HUES48 (cell line): ENCODE measurements at regions not wholly inside any gene's neighbourhood (a gene's known extent, or its start where the extent isn't known, plus 50 kb on each side); places are given as distances from the start of the nearest gene placed in this dataset.
"Not testable (repeated sequence)": the region's sequence is repeated elsewhere in the genome, so short reads cannot be mapped to it uniquely, and the experiment has no call there.

Experiments used
- H3K27ac ChIP-seq: one replicate; pipeline ENCODE4 v1.7.0; 2013; ENCODE audit warnings: low read depth, low read length, inconsistent platforms
- H3K27me3 ChIP-seq: 2 replicates; pipeline ENCODE4 v1.6.1; 2013; ENCODE audit warnings: mild to moderate bottlenecking, low read length; ENCODE audit not compliant: control insufficient read depth, insufficient read depth
- H3K36me3 ChIP-seq: 2 replicates; pipeline ENCODE4 v1.6.1; 2013; ENCODE audit warnings: low read length; ENCODE audit not compliant: control insufficient read depth, insufficient read depth
- H3K4me1 ChIP-seq: 2 replicates; pipeline ENCODE4 v1.6.1; 2013; ENCODE audit warnings: mild to moderate bottlenecking, low read length; ENCODE audit not compliant: control insufficient read depth, insufficient read depth
- H3K4me3 ChIP-seq: 2 replicates; pipeline ENCODE4 v1.5.1; 2013; ENCODE audit warnings: mild to moderate bottlenecking, low read depth, low read length
- H3K9ac ChIP-seq: 2 replicates; pipeline ENCODE4 v1.6.1; 2013; ENCODE audit warnings: mild to moderate bottlenecking, low read depth, low read length, moderate library complexity
- H3K9me3 ChIP-seq: 2 replicates; pipeline ENCODE4 v1.6.1; 2013; ENCODE audit warnings: low read length; ENCODE audit not compliant: control insufficient read depth, insufficient read depth

DNA sequence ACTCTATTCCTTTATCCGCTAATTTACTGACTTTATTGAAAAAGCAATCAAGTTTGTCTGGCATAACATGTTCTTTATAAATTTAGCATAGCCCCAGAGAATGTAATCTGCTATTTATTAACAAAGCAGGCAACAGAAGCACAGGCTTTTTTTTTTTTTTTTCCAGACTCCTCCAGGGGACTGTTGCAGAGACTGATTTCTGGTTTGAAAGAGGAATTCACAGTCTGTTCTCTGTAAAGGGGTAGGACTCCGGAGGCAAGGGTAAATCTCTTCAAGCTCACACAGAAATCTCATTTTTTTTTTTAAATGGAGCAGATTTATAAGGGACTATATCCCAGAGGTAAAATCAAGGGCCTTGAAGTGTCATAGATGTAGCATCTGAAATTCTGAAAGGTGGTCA is 1386.5 kb upstream of the CDH8 start:
- H3K27me3 ChIP-seq = no peaks in the 10 kb centered on the region
- H3K9ac ChIP-seq = no peak overlapping the region
- H3K36me3 ChIP-seq = no peaks in the 10 kb centered on the region
- H3K27ac ChIP-seq = no peak overlapping the region
- H3K9me3 ChIP-seq = no peaks in the 10 kb centered on the region
- H3K4me1 ChIP-seq = no peaks in the 10 kb centered on the region
- no peak overlapping the region for H3K4me3 ChIP-seq

DNA sequence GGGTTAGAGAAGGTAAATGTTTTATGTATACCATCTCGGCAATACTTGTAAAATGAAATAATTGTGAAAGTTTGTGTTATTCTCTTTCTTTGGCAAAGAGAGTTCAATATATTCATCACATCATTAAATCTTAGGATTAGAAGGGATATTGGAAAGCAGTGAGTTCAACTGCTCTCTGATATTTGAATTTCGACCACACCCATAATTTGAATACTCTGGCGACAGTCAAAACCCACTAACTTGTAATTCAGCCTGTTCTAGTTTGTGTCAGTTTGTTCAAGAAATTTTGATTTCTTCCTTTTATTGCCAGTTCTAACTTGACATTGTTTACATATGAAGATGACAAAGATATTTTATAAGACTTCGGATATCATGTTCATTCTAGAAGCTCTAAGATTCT is 1380.5 kb upstream of the CDH8 start:
- Histone ChIP-seq H3K4me3 (no peak overlapping the region), H3K27ac (no peak overlapping the region), H3K27me3 (no peaks in the 10 kb centered on the region), H3K36me3 (no peaks in the 10 kb centered on the region), H3K9me3 (no peaks in the 10 kb centered on the region), H3K4me1 (no peaks in the 10 kb centered on the region), H3K9ac (no peak overlapping the region)

DNA sequence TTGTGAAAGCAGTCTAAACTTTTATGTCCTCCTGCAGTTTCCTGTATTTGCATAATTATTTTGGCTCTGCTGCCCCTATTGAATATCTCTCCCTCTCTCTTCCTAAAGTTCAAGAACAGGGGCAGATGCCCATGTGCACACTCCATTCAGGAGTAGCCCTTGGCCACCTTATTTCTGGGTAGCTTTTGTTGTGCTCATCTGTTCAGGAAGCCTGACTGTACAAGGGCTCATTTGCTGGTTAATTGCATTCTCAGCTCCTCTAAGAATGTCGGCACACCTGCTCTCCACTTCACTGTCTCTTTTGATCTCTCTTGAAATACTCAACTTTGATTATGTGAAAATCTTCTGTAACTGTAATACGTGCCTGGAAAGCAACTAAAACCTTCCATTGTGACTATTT is 1378.8 kb upstream of the CDH8 start:
- Histone ChIP-seq H3K4me3 (no peak overlapping the region), H3K36me3 (no peaks in the 10 kb centered on the region), H3K4me1 (no peaks in the 10 kb centered on the region), H3K9me3 (no peaks in the 10 kb centered on the region), H3K27me3 (no peaks in the 10 kb centered on the region), H3K27ac (no peak overlapping the region), H3K9ac (no peak overlapping the region)

DNA sequence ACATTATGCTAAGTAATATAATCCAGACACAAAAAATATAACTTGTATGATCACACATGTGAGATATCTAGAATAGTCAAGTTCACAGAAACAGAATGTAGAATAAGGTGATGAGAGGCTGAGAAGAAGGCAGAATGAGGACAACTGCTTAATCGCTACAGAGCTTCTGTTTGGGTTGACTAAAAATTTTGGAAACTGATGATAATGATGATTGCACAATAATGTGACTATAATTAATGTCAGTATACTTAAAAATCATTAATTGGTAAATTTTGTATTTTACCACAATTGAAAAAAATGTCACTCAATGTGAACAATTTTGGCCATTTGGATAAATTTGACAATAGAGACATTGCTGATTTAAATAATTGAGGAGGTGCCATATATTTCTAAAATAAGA is 1374.4 kb upstream of the CDH8 start:
- H3K27ac ChIP-seq = no peak overlapping the region
- no peaks in the 10 kb centered on the region for H3K9me3 ChIP-seq
- no peaks in the 10 kb centered on the region for H3K4me1 ChIP-seq
- no peak overlapping the region for H3K9ac ChIP-seq
- no peaks in the 10 kb centered on the region for H3K27me3 ChIP-seq
- no peaks in the 10 kb centered on the region for H3K36me3 ChIP-seq
- no peak overlapping the region for H3K4me3 ChIP-seq

DNA sequence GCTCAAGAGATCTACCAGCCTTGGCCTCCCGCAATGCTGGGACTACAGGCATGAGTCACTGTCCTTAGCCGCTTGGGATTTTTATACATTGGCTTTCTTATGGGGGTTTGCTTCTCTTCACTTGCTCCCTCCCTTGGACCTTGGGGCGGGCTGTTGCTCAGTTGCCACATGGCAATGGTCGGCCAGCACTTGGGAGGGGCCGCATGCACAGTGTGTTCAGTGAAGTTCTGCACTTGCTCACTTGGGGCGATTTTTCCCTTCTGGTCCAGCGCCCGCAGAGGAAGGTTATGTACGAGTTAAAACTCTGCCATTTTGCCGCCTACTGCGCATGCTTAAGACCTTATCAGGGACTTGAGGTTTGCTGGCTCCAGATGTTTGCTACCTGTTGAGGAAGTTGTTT is 1367.6 kb upstream of the CDH8 start:
- Histone ChIP-seq H3K27me3 (no peaks in the 10 kb centered on the region), H3K9me3 (no peaks in the 10 kb centered on the region), H3K9ac (no peak overlapping the region), H3K36me3 (no peaks in the 10 kb centered on the region), H3K27ac (no peak overlapping the region), H3K4me1 (no peaks in the 10 kb centered on the region), H3K4me3 (no peak overlapping the region)

DNA sequence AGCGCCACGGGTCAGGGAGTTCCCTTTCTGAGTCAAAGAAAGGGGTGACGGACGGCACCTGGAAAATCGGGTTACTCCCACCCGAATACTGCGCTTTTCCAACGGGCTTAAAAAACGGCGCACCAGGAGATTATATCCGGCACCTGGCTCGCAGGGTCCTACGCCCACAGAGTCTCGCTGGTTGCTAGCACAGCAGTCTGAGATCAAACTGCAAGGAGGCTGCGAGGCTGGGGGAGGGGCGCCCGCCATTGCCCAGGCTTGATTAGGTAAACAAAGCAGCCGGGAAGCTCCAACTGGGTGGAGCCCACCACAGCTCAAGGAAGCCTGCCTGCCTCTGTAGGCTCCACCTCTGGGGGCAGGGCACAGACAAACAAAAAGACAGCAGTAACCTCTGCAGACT is 1352.0 kb upstream of the CDH8 start:
- not testable (repeated sequence) for H3K27ac ChIP-seq, H3K27me3 ChIP-seq, H3K36me3 ChIP-seq, H3K9me3 ChIP-seq, H3K4me1 ChIP-seq, H3K4me3 ChIP-seq, H3K9ac ChIP-seq

DNA sequence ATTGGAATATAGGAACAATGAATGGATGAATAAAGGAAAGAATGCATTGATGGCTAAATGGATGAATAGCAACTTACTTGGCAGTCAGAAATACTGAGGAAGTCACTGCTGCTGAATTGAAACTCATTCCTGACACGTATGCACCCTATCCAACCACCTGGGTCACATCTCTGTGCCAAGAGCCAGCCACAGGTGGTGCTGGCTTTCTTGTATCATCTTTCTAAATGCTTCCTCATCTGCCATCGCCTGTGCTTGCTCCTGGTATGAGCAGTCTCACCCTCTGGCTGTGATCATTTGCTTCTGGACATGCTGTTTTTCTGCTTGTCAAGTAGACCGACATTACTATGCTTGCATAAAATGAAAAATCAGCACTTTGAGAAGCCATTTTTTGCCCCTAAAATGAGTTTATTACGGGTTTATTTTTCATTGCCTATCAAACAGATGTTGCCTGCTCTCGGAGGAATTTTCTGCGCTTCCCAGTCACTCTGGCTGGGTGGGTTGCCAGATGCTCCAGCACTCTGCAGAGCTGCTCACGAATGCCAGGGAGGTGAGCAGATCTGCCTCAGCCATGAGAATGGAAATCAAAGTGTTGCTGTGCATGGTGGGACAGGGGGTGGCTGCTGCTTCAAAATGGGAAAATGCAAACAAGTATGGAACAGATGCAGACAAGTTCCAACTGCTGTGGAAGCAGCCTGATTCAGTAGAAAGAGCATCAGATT is 1349.6 kb upstream of the CDH8 start:
- H3K4me3 ChIP-seq = no peak overlapping the region
- no peak overlapping the region for H3K27ac ChIP-seq
- no peaks in the 10 kb centered on the region for H3K4me1 ChIP-seq
- no peaks in the 10 kb centered on the region for H3K27me3 ChIP-seq
- H3K36me3 ChIP-seq = no peaks in the 10 kb centered on the region
- no peaks in the 10 kb centered on the region for H3K9me3 ChIP-seq
- no peak overlapping the region for H3K9ac ChIP-seq

DNA sequence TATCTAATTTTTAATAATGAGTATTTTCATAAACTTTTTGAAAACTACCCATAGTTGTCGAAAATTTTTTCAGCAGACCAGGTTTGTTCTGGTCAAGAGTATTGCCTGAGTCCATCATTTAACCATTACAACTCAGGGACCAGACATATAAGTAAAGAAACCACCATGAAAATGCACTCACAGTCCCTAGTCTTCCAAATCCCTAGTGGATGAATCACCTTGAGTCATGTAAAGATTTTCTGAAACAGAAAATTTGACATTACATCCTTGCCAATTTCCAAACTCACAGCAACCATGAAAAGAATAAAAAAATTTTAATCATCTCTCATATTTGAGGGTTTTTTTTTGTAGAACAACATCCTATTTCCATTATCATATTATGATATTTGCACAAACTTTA is 1337.5 kb upstream of the CDH8 start:
- no peaks in the 10 kb centered on the region for H3K27me3 ChIP-seq
- H3K36me3 ChIP-seq = no peaks in the 10 kb centered on the region
- peaks cover 22% of the 10 kb centered on the region for H3K4me1 ChIP-seq
- H3K4me3 ChIP-seq = no peak overlapping the region
- H3K27ac ChIP-seq = no peak overlapping the region
- H3K9ac ChIP-seq = no peak overlapping the region
- no peaks in the 10 kb centered on the region for H3K9me3 ChIP-seq

DNA sequence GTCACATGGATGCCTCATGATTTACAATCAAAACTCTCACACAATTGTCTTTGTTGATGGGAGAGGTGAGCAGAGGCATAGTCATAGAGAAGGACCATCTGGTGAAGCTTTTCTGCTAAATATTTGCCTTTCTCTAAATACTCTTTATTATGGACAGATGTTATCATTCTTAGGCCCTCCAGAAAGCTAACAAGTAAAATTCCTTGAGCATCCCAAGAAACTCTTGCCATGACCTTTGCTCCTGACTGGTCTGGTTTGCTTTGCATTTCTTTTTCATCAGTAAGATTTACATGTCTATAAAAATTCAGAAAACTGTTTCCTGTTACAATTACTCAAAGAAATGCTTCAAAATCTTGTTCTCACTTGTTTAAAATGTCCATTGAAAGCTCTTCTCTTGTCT is 1336.6 kb upstream of the CDH8 start:
- peaks cover 22% of the 10 kb centered on the region for H3K4me1 ChIP-seq
- no peaks in the 10 kb centered on the region for H3K9me3 ChIP-seq
- H3K27me3 ChIP-seq = no peaks in the 10 kb centered on the region
- H3K9ac ChIP-seq = no peak overlapping the region
- no peak overlapping the region for H3K4me3 ChIP-seq
- no peak overlapping the region for H3K27ac ChIP-seq
- H3K36me3 ChIP-seq = no peaks in the 10 kb centered on the region

DNA sequence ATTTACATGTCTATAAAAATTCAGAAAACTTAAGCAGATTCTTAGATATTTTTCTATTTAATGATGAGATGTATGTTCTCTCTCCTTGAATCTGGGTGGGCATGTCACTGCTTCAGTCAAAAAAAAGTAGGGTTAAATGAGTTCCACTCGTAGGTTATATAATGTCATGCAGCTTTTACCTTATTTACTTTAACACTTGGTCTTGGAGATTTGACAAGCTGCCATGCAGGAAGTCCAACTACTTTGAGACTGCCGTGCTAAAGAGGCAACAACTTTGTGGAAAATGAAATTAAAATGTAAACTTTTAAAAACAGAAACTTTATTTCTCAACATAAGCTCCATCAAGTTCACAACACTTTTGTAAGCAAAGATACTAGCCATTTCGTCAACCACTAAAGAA is 1336.0 kb upstream of the CDH8 start:
- H3K4me1 ChIP-seq = peaks cover 22% of the 10 kb centered on the region
- no peak overlapping the region for H3K4me3 ChIP-seq
- H3K36me3 ChIP-seq = no peaks in the 10 kb centered on the region
- H3K9me3 ChIP-seq = no peaks in the 10 kb centered on the region
- H3K27me3 ChIP-seq = no peaks in the 10 kb centered on the region
- H3K27ac ChIP-seq = no peak overlapping the region
- H3K9ac ChIP-seq = no peak overlapping the region

DNA sequence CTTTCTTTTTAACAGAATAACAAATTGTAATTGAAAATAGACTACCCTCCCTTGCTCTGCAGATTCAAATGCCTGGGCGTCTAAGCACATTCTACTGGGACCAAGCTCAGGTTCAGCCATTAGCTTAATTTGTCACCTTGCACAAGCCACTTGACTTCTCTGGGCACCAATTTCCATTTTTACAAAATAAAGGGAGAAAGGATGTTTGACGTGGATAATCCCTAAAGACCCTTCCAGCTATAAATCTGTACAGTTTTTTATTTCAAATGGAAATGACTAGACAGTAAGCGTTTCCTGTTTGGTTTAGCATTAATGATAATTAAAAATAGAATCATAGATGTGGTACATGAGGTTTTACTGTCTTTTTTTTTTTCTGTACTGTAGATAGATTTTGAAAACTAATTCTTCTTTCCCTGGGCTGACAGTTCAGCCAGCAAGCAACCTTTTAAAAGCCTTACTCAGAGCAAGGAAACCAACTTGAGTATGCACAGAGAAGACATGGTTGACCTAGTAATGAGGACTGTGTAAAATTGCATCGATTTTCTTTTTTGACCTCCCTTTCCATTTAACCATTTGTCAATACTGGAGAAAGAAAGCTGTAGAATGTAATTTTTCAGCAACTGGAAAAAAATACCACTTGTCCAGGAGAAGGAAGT is 1329.5 kb upstream of the CDH8 start:
- Histone ChIP-seq H3K4me3 (no peak overlapping the region), H3K27ac (no peak overlapping the region), H3K9ac (no peak overlapping the region), H3K27me3 (no peaks in the 10 kb centered on the region), H3K36me3 (no peaks in the 10 kb centered on the region), H3K9me3 (no peaks in the 10 kb centered on the region), H3K4me1 (no peaks in the 10 kb centered on the region)
